GM20000 (cell line): ENCODE measurements at regions not wholly inside any gene's neighbourhood (a gene's known extent, or its start where the extent isn't known, plus 50 kb on each side); places are given as distances from the start of the nearest gene placed in this dataset.
"Not testable (repeated sequence)": the region's sequence is repeated elsewhere in the genome, so short reads cannot be mapped to it uniquely, and the experiment has no call there.

Experiments used
- DNase-seq: peaks from one replicate; pipeline ENCODE4 v3.0.0; 2012; ENCODE audit warnings: low spot score
- TF ChIP-seq, protein P1 (sequence below): IDR thresholded peaks from 2 replicates; pipeline ENCODE4 v1.5.1; 2012; ENCODE audit warnings: mild to moderate bottlenecking, control low read depth; ENCODE audit errors: extremely low read depth, missing control alignments

DNA sequence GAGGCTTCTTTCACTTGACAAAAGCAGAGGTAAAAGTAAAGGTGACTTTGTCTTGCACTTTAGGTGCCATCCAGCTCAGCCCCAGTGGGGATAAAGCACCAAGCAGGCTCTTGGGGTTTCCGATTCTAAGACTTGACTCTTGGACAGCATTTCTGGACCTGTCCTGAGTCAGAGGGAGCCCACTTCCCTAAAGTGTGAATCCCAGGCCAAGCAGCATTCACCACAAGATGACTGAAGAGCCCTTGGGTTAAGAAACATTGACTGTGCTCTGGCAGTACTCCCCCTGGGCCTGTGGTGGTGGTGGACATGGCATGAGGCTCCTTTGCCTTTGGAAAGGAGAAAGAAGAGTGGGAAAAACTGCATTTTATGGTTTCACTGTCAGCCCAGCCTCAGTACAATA lies 638.0 kb upstream of the VRK2 start:
- TF ChIP-seq, protein P1, sequence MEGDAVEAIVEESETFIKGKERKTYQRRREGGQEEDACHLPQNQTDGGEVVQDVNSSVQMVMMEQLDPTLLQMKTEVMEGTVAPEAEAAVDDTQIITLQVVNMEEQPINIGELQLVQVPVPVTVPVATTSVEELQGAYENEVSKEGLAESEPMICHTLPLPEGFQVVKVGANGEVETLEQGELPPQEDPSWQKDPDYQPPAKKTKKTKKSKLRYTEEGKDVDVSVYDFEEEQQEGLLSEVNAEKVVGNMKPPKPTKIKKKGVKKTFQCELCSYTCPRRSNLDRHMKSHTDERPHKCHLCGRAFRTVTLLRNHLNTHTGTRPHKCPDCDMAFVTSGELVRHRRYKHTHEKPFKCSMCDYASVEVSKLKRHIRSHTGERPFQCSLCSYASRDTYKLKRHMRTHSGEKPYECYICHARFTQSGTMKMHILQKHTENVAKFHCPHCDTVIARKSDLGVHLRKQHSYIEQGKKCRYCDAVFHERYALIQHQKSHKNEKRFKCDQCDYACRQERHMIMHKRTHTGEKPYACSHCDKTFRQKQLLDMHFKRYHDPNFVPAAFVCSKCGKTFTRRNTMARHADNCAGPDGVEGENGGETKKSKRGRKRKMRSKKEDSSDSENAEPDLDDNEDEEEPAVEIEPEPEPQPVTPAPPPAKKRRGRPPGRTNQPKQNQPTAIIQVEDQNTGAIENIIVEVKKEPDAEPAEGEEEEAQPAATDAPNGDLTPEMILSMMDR, result no peak
- DNase-seq, result no peak

DNA sequence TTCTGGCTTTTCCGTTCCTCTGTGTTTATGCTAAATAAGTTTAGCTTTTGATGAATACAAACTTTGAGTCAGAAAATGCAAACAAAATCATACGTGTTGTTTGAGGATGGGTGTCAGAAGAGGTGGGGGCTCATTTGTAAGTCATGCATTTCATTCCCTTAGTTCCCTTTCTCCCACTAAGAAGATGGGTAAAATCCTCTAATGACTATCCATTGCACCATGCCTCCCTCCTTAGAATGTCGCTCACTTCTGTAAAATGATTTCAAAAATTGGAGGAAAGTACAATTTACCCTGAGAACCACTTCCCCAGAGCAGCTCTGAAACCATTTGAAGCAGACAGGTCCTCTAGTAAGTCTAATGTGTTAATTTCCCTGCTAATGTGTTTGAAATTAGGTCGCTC lies 629.6 kb upstream of the VRK2 start:
- TF ChIP-seq, protein P1, result no peak

DNA sequence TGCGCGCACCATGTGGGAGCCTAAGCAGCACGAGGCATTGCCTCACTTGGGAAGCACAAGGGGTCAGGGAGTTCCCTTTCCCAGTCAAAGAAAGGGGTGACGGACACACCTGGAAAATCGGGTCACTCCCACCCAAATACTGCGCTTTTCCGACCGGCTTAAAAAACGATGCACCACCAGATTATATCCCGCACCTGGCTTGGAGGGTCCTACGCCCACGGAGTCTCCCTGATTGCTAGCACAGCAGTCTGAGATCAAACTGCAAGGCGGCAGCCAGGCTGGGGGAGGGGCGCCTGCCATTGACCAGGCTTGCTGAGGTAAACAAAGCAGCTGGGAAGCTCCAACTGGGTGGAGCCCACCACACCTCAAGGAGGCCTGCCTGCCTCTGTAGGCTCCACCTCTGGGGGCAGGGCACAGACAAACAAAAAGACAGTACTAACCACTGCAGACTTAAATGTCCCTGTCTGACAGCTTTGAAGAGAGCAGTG lies 627.7 kb upstream of the VRK2 start:
- not testable (repeated sequence) for DNase-seq

More for the DNA sequence above, 629.6 kb upstream of the VRK2 start:
- no peak for DNase-seq

DNA sequence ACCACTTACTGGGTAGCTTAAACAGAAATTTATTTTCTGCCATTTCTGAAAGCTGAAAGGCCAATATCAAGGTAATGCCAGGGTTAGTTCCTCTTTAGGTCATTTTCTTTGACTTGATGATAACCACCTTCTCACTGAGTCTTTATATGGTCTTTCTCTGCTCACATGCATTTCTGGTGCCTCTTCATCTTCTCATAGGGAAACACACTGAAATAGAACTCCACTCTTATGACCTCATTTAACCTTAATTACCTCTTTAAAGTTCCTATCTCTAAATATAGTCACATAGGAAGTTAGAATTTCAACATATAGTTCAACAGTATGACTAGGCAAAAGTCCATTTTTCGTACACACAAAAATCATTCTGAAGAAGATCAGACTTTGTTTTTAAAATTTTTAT lies 616.8 kb upstream of the VRK2 start:
- TF ChIP-seq, protein P1, result no peak
- DNase-seq, result no peak

DNA sequence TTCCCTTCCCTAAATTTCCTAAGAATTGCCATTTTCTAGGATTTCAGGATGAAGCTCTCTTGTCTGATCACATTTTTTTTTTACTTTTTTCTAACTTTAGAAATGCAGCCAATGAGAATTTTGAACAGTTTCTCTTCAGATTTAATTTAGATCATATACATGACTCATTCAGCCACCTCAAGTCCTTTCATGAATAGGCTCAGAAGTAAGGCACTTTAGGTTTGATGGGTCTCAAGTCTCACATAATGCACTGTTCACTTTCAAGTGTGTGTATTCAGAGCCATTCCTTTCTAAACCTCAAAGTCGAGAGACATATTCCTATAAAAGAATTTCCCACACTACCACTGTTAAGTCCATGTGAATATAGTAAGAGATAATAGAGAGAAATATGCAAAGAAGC lies 614.1 kb upstream of the VRK2 start:
- no peak for DNase-seq
- TF ChIP-seq, protein P1, result no peak

DNA sequence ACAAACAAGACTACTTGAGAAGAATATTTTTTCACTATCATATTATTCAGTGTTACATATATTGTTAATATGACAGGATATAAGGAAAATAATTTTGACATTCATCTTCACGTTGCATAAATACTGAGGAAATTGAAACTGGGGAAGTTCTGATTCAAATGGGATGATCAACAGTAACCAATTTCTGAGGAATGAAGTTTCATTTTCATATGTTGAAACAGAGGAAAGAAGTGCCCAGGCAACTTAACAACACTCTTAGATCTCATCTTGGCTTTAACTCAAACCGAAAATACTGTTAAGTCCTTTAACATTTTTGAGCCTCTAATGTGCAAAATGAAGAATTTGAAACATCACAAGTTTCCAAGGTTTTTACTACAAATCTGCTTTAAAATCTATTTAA lies 612.2 kb upstream of the VRK2 start:
- DNase-seq, result no peak
- TF ChIP-seq, protein P1, result no peak

DNA sequence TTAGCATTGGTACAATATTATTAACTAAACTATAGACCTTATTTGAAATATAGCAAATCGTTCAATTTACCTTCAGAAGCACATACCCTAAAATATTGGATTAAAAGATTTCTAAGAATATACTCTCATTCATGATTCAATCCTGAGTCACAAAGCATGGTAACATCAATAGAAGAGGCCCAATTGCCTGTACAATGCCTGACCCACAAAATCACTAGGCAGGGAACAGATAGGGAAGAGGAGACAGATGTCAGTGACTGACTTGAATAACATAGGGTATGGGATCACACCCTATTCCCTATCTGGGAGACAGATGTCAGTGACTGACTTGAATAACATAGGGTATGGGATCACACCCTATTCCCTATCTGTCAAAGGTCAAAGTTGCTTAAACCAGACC lies 611.6 kb upstream of the VRK2 start:
- no peak for DNase-seq
- TF ChIP-seq, protein P1, result no peak

DNA sequence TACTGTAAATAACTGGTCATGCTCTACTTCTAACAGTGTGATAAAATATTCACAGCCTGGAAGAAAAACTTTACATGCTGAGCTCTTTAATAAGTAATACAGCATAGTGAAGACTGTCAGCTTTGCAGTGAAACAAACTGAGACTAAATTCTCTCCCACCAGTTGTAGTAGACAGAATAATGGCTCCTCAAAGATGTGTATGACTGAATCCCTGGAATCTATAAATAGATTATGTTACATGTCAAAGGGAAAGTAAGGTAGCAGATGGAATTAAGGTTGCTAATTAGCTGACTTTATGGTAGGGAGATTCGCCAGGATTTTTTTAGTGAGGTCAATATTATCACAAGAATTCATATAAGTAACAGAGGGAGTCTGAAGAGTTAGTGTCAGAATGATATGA lies 609.5 kb upstream of the VRK2 start:
- DNase-seq, result no peak
- TF ChIP-seq, protein P1, result no peak
